HepG2 (cell line): ENCODE measurements at regions not wholly inside any gene's neighbourhood (a gene's known extent, or its start where the extent isn't known, plus 50 kb on each side); places are given as distances from the start of the nearest gene placed in this dataset.

Experiments
- ATAC-seq: fragments of 200-7000 bp; cut with Tn5 transposase; 3 replicates; pipeline ENCODE4 v1.9.1; 2020; ENCODE audit warnings: mild to moderate bottlenecking, moderate library complexity
- BruUV-seq: library from RNA; stranded (reverse); fragments of 400-500 nt; replicated peaks from 2 replicates; lab custom pipeline; 2021; lab: Mats Ljungman, UMichigan
- CTCF ChIA-PET: fragments of 300-600 bp; formaldehyde crosslinking; extraction: SDS; loops from one replicate; lab custom pipeline; 2021; ENCODE audit warnings: low total read pairs, inconsistent platforms, low intra/inter-chr PET ratio; lab: Yijun Ruan, JAX
- POLR2A ChIA-PET: fragments of 350-600 bp; sonication (Branson Sonifier 250); formaldehyde crosslinking; loops from one replicate; lab custom pipeline; 2020; ENCODE audit warnings: antibody characterized with exemption, inconsistent platforms; lab: Yijun Ruan, JAX
- DNase-seq: peaks from one replicate; pipeline ENCODE4 v3.0.0-alpha.2; 2015; ENCODE audit warnings: low spot score
- FAIRE-seq: peaks from 3 replicates; lab custom pipeline; 2011; peaks lifted over from hg19 to GRCh38; lab: Jason Lieb, UNC
- H2AFZ ChIP-seq: one replicate; pipeline ENCODE4 v1.6.1; 2011; ENCODE audit warnings: low read length, inconsistent platforms
- H3K27ac ChIP-seq: fragments of 300-600 bp; 3 replicates; pipeline ENCODE4 v1.8.0; 2011; ENCODE audit warnings: mixed run types, mild to moderate bottlenecking, mixed read lengths, low read length, inconsistent platforms; ENCODE audit not compliant: insufficient read depth; ENCODE audit errors: extremely low read length
- H3K27me3 ChIP-seq, 2 experiments: fragments of 200-600 bp in 1 of 2; 2 replicates in 1 of 2; 3 replicates in 1 of 2; pipeline versions ENCODE4 v1.6.0 to v1.8.0; 2011; ENCODE audit warnings: low read length in 2 of 2, mild to moderate bottlenecking in 2 of 2, moderate library complexity in 2 of 2, inconsistent platforms in 1 of 2; ENCODE audit not compliant: insufficient read depth in 2 of 2, control insufficient read depth in 1 of 2
- H3K36me3 ChIP-seq, 2 experiments: fragments of 200-600 bp in 1 of 2; replicated peaks in 1 of 2; 2 replicates in 1 of 2; 3 replicates in 1 of 2; pipeline versions ENCODE4 v1.5.1 to v1.8.0; 2011; ENCODE audit warnings: low read length in 2 of 2, inconsistent platforms in 1 of 2; ENCODE audit not compliant: insufficient read depth in 2 of 2, control insufficient read depth in 1 of 2
- H3K4me1 ChIP-seq: 2 replicates; pipeline ENCODE4 v1.5.1; 2012; ENCODE audit warnings: low read length, inconsistent platforms; ENCODE audit not compliant: insufficient read depth
- H3K4me2 ChIP-seq: 2 replicates; pipeline ENCODE4 v1.6.0; 2011; ENCODE audit warnings: low read depth, low read length, inconsistent platforms
- H3K4me3 ChIP-seq, 3 experiments: fragments of 200-600 bp in 1 of 3; sonication (generic), shearing (Covaris generic) in 1 of 3; replicated peaks in 1 of 3; 2 replicates each; pipeline ENCODE4 v1.5.1; 2011 to 2016; ENCODE audit warnings: low read length in 3 of 3, inconsistent platforms in 2 of 3, low read depth in 2 of 3, mild to moderate bottlenecking in 2 of 3, control low read depth in 1 of 3, mixed read lengths in 1 of 3; ENCODE audit not compliant: insufficient read depth in 1 of 3
- H3K79me2 ChIP-seq: one replicate; pipeline ENCODE4 v1.6.1; 2011; ENCODE audit warnings: low read length, inconsistent platforms; ENCODE audit not compliant: insufficient read depth
- H3K9ac ChIP-seq: 2 replicates; pipeline ENCODE4 v1.6.0; 2011; ENCODE audit warnings: mild to moderate bottlenecking, low read depth, low read length, inconsistent platforms; ENCODE audit not compliant: insufficient read depth
- H3K9me3 ChIP-seq: 2 replicates; pipeline ENCODE4 v1.5.1; 2012; ENCODE audit warnings: mild to moderate bottlenecking, low read length
- H4K20me1 ChIP-seq: 2 replicates; pipeline ENCODE4 v1.6.0; 2011; ENCODE audit warnings: inconsistent platforms, mild to moderate bottlenecking, low read length, moderate library complexity; ENCODE audit not compliant: insufficient read depth
- FLYWCH1 ChIP-seq: sonication (generic); formaldehyde crosslinking; IDR thresholded peaks from 2 replicates; pipeline ENCODE4 v1.8.1; 2023; ENCODE audit warnings: mild to moderate bottlenecking, missing genetic modification reagents
- NRL ChIP-seq: sonication (generic); formaldehyde crosslinking; IDR thresholded peaks from 2 replicates; pipeline ENCODE4 v1.5.0; 2020; ENCODE audit warnings: missing genetic modification reagents, mild to moderate bottlenecking, moderate library complexity, borderline replicate concordance
- RORA ChIP-seq: sonication (generic); formaldehyde crosslinking; IDR thresholded peaks from 2 replicates; pipeline ENCODE4 v1.5.0; 2020; ENCODE audit warnings: mild to moderate bottlenecking, missing genetic modification reagents, moderate library complexity
- SP1 ChIP-seq, 2 experiments: fragments of 450-650 bp in 1 of 2; sonication (generic) in 1 of 2; formaldehyde crosslinking in 1 of 2; IDR thresholded peaks; 2 replicates each; pipeline versions ENCODE4 v1.4.0 to v1.6.1; 2016 to 2020; ENCODE audit warnings: missing genetic modification reagents in 1 of 2
- SRY ChIP-seq: sonication (generic); formaldehyde crosslinking; IDR thresholded peaks from 2 replicates; pipeline ENCODE4 v1.8.0; 2022; ENCODE audit warnings: mild to moderate bottlenecking, missing genetic modification reagents
- ZFP36L2 ChIP-seq: sonication (generic); formaldehyde crosslinking; IDR thresholded peaks from 2 replicates; pipeline ENCODE4 v1.4.0; 2020; ENCODE audit warnings: missing genetic modification reagents
- ZNF501 ChIP-seq: sonication (generic); formaldehyde crosslinking; IDR thresholded peaks from 2 replicates; pipeline ENCODE4 v1.5.1; 2020; ENCODE audit warnings: mild to moderate bottlenecking, moderate library complexity, missing genetic modification reagents
- ZNF567 ChIP-seq: sonication (generic); formaldehyde crosslinking; IDR thresholded peaks from 2 replicates; pipeline ENCODE4 v1.8.1; 2023; ENCODE audit warnings: mild to moderate bottlenecking, missing genetic modification reagents, borderline replicate concordance
- ZNF773 ChIP-seq: sonication (generic); formaldehyde crosslinking; IDR thresholded peaks from 2 replicates; pipeline ENCODE4 v1.4.0; 2020; ENCODE audit warnings: missing genetic modification reagents, borderline replicate concordance
- ZNF788 ChIP-seq: sonication (generic); formaldehyde crosslinking; IDR thresholded peaks from 2 replicates; pipeline ENCODE4 v1.5.0; 2020; ENCODE audit warnings: mild to moderate bottlenecking, missing genetic modification reagents, borderline replicate concordance
- WGBS: methylation state at CpG from one replicate; pipeline ENCODE4 v1.1.6; 2017; ENCODE audit warnings: low lambda C conversion rate; 5-methylcytosine and 5-hydroxymethylcytosine counted together
- in situ Hi-C: cut with HindIII; loops from 2 replicates; pipeline ENCODE4 v1.10.0; 2017; ENCODE audit warnings: low pct_unique_long_range_greater_than_20kb; ENCODE audit not compliant: extremely low pct_ligation_motif_present
- intact Hi-C: fragments of 100-400 bp; cut with micrococcal nuclease; formaldehyde crosslinking; loops from one replicate; pipeline ENCODE4 v1.10.0; 2022; ENCODE audit not compliant: unreplicated experiment
- TF ChIP-seq, protein P1 (sequence below): sonication (generic); formaldehyde crosslinking; IDR thresholded peaks from 2 replicates; pipeline ENCODE4 v1.5.0; 2020; ENCODE audit warnings: mild to moderate bottlenecking, missing genetic modification reagents
- TF ChIP-seq, protein P2 (sequence below): sonication (generic); formaldehyde crosslinking; IDR thresholded peaks from 2 replicates; pipeline ENCODE4 v1.8.0; 2022; ENCODE audit warnings: missing genetic modification reagents, mild to moderate bottlenecking, inconsistent platforms, borderline replicate concordance

DNA sequence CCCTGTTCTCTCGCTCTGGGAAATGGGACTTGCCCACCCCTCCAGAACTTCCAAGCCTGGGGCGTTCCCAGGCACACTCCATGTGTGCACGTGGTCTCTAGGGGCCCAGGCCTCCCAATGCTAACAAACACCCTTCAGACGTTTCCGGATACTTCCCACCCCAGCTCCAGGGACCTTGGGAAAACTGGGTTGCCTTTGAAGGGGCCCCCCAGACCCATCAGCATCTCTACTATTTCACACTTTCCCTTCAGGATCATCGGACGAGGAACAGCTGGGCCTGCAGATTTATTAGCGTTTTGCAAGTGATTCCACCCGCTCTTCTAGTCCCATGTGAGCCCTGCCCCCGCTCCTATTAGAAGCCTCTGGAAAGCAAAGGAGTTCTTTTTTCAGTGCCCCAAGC, 63.2 kb downstream of the MAGEF1 start:
- Histone ChIP-seq H3K27me3 (peaks cover 0 to 8% of the 10 kb centered on the region in 2 experiments; a peak in 2 of 5 replicates), H3K4me1 (peaks cover 8% of the 10 kb centered on the region; the same call in 1 of the 2 replicates), H3K79me2 (no peaks in the 10 kb centered on the region), H4K20me1 (no peaks in the 10 kb centered on the region), H3K4me3 (no peak overlapping the region), H3K27ac (no peak overlapping the region), H3K4me2 (no peak overlapping the region; the same call in 1 of the 2 replicates), H3K9ac (no peak overlapping the region), H2AFZ (no peak overlapping the region), H3K36me3 (no peaks in the 10 kb centered on the region), H3K9me3 (no peaks in the 10 kb centered on the region)
- in situ Hi-C loops, result no loop called here
- FAIRE-seq (no peak), DNase-seq (no peak), ATAC-seq (no peak)
- BruUV-seq, result no TSS peak
- intact Hi-C loops, result no loop called here
- CTCF ChIA-PET, result no interaction called here
- TF ChIP-seq ZFP36L2 (CRISPR knock-in tag) (no peak), ZNF501 (no peak), SP1 (IDR thresholded peaks at IDR 0.05) (no peak), SP1 (CRISPR knock-in tag; IDR thresholded peaks at IDR 0.05) (no peak), RORA (CRISPR knock-in tag) (no peak), NRL (CRISPR knock-in tag) (no peak), ZNF773 (CRISPR knock-in tag) (no peak), ZNF567 (CRISPR knock-in tag) (no peak), SRY (CRISPR knock-in tag) (no peak), ZNF788 (CRISPR knock-in tag) (no peak), FLYWCH1 (CRISPR knock-in tag) (no peak)
- TF ChIP-seq, protein P1, sequence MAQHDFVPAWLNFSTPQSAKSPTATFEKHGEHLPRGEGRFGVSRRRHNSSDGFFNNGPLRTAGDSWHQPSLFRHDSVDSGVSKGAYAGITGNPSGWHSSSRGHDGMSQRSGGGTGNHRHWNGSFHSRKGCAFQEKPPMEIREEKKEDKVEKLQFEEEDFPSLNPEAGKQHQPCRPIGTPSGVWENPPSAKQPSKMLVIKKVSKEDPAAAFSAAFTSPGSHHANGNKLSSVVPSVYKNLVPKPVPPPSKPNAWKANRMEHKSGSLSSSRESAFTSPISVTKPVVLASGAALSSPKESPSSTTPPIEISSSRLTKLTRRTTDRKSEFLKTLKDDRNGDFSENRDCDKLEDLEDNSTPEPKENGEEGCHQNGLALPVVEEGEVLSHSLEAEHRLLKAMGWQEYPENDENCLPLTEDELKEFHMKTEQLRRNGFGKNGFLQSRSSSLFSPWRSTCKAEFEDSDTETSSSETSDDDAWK (CRISPR knock-in tag), result no peak
- TF ChIP-seq, protein P2, sequence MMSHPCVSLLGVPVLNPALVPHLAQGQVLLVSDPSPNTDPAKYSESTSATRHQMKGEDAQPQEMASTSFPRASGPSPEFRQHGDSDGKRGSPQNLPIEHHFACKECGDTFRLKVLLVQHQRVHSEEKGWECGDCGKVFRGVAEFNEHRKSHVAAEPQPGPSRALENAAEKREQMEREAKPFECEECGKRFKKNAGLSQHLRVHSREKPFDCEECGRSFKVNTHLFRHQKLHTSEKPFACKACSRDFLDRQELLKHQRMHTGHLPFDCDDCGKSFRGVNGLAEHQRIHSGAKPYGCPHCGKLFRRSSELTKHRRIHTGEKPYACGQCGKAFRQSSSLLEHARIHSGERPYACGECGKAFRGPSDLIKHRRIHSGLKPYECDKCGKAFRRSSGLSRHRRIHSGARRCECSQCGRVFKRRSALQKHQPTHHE, result no peak
- POLR2A ChIA-PET, result no interaction called here
- 57% methylated on average over 5 of the region's 10 CpGs for WGBS
